Activated CD4-positive, alpha-beta T cell treated with anti-CD3 and anti-CD28 coated beads for 36 hours (primary cell): ENCODE measurements at regions not wholly inside any gene's neighbourhood (a gene's known extent, or its start where the extent isn't known, plus 50 kb on each side); places are given as distances from the start of the nearest gene placed in this dataset.

Experiments
- ATAC-seq: fragments of 200-7000 bp; cut with Tn5 transposase; one replicate; pipeline ENCODE4 v1.10.0; 2021; ENCODE audit warnings: mild to moderate bottlenecking, moderate library complexity
- CTCF ChIA-PET: fragments of 350-600 bp; sonication (Branson Sonifier 250); formaldehyde crosslinking; loops from one replicate; lab custom pipeline; 2021; ENCODE audit warnings: antibody characterized with exemption; lab: Charles Lee
- POLR2A ChIA-PET: fragments of 350-600 bp; sonication (Branson Sonifier 250); formaldehyde crosslinking; loops from one replicate; lab custom pipeline; 2021; ENCODE audit warnings: antibody characterized with exemption, inconsistent platforms; lab: Charles Lee
- DNase-seq: peaks from one replicate; pipeline ENCODE4 v3.0.0-alpha.2; 2020
- H3K27ac Mint-ChIP-seq: one replicate; pipeline ENCODE4 v1.8.0; 2021; ENCODE audit warnings: mixed read lengths
- H3K27me3 Mint-ChIP-seq: one replicate; pipeline ENCODE4 v1.8.0; 2021; ENCODE audit warnings: mixed read lengths
- H3K36me3 Mint-ChIP-seq: one replicate; pipeline ENCODE4 v1.8.0; 2021; ENCODE audit warnings: low read depth, mixed read lengths
- H3K4me1 Mint-ChIP-seq: one replicate; pipeline ENCODE4 v1.8.0; 2021; ENCODE audit warnings: mixed read lengths
- H3K4me3 Mint-ChIP-seq: one replicate; pipeline ENCODE4 v1.8.0; 2021; ENCODE audit warnings: mild to moderate bottlenecking, moderate library complexity, mixed read lengths
- H3K9me3 Mint-ChIP-seq: one replicate; pipeline ENCODE4 v1.8.0; 2021; ENCODE audit warnings: low read depth, mixed read lengths
- intact Hi-C, 2 experiments: fragments of 100-400 bp; cut with DNase I in 1 of 2; cut with micrococcal nuclease in 1 of 2; formaldehyde crosslinking; loops; one replicate each; pipeline versions ENCODE4 v1.14.2 to v1.15.1; 2022 to 2024; cut with DNase I, micrococcal nuclease

DNA sequence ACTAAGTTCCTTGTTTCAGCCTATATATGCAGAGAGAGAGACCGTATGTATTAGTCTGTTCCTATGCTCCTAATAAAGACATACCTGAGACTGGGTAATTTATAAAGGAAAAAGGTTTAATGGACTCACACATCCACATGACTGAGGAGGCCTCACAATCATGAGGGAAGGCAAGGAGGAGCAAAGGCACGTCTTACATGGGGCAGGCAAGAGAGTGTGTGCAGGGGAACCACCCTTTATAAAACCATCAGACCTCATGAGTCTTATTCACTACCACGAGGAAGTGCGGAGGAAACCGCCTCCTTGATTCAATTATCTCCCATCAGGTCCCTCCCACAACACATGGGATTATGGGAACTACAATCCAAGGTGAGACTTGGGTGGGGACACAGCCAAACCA lies 73.8 kb downstream of the TMEM18 start:
- no peak for DNase-seq
- Mint-ChIP-seq H3K27me3 (no peaks in the 10 kb centered on the region), H3K9me3 (no peaks in the 10 kb centered on the region)

DNA sequence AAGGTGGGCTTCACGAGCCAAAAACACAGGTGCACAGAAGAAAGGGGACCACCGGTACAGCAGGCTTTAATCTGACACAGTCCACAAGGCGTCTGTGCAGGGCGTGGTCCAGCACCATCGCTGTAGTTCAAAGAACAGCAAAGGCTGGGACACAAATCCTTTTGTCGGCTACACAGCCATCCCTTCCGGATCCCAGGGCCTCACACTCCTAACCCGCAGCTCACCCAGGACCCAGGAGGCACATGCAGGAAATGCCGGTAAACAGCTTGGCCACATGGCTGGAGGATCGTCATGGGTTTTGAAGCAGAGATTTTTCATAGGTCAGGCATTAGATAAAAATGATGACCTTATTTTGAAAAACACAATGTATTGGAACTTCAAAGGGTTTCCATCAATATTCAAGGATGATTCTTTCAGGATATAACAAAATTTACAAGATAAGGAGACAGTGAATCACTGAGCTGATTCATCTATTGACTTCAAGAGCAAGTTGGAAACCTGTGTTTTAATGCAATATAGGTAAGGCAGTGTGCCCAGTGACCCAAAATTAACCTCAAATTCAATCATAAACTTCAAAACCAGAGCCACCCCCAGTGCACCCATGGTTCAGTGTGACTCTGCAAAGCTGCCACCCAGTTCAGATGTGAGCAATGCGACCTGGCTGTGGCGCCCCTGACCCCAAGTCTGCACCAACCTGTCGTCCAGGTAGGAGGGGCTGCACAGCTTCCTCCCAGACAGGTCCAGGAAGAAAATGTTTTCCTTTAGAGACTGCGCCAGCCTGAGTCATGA lies 74.4 kb downstream of the TMEM18 start:
- Mint-ChIP-seq H3K9me3 (no peaks in the 10 kb centered on the region), H3K4me1 (no peaks in the 10 kb centered on the region), H3K27me3 (no peaks in the 10 kb centered on the region), H3K36me3 (no peaks in the 10 kb centered on the region), H3K4me3 (no peak overlapping the region), H3K27ac (no peak overlapping the region)
- ATAC-seq (peak; percentile 65), DNase-seq (peak; percentile 23)
- ChIA-PET CTCF (no interaction called here), POLR2A (no interaction called here)
- intact Hi-C loops: no loop called here

More for the DNA sequence above, 73.8 kb downstream of the TMEM18 start:
- no peak overlapping the region for H3K27ac Mint-ChIP-seq
- POLR2A ChIA-PET: no interaction called here
- H3K36me3 Mint-ChIP-seq: no peaks in the 10 kb centered on the region
- ATAC-seq: no peak
- intact Hi-C loops: no loop called here
- H3K4me1 Mint-ChIP-seq: no peaks in the 10 kb centered on the region
- H3K4me3 Mint-ChIP-seq: no peak overlapping the region
- CTCF ChIA-PET: no interaction called here

DNA sequence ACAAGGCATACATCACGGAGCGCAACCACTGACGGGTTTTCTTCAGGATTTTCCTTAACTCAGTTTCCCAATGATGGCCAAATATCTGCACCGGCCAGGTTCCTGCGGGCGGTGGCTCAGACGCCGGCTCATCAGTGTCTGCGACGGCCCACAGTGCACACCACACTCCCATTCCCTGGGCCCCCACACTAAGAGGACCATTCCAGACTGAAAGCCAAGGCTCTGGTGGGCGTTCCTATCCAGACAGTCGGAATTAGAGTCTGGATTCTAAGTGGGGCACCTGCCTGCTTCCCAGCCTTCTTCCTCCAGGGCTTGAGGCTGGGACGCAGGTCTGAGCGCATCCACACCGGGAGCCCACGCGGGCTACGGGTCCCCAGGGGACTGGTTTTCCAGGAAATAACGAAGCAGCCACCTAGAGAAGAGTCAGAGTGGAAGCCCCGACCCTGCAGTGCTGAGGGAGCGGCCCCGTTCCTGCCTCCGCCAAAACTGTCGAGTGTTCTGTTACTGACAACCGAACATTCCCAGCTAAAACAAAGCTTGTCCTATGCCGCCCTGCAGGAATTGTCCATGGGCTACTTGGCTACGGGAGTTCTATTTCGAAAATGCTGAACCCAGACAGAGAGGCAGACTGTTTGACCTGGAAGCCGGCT lies 75.3 kb downstream of the TMEM18 start:
- intact Hi-C loops: no loop called here
- H3K4me1 Mint-ChIP-seq: no peaks in the 10 kb centered on the region
- H3K27me3 Mint-ChIP-seq: no peaks in the 10 kb centered on the region
- DNase-seq: no peak
- H3K27ac Mint-ChIP-seq: no peak overlapping the region
- no peaks in the 10 kb centered on the region for H3K9me3 Mint-ChIP-seq
- no peak overlapping the region for H3K4me3 Mint-ChIP-seq
- ChIA-PET POLR2A (no interaction called here), CTCF (no interaction called here)
- ATAC-seq: no peak
- no peaks in the 10 kb centered on the region for H3K36me3 Mint-ChIP-seq

DNA sequence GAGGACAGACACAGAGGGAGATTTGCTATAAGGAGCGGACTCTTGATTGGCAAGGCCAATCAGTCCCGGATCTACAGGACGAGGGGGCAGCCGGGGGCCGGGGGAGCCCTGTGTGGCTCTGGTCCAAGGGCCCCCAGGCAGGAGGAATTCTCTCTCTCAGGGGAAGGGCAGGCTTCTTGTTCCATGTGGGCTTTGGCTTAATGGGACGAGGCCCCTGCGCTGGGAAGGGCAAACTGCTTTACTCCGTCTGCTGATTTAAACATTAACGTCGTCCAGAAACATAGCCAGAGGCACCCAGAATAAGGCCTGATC lies 75.9 kb downstream of the TMEM18 start:
- H3K4me1 Mint-ChIP-seq: no peaks in the 10 kb centered on the region
- H3K27me3 Mint-ChIP-seq: no peaks in the 10 kb centered on the region
- H3K9me3 Mint-ChIP-seq: no peaks in the 10 kb centered on the region
- no peak for ATAC-seq
- ChIA-PET CTCF (no interaction called here), POLR2A (no interaction called here)
- intact Hi-C loops: no loop called here
- H3K36me3 Mint-ChIP-seq: no peaks in the 10 kb centered on the region
- H3K27ac Mint-ChIP-seq: no peak overlapping the region
- H3K4me3 Mint-ChIP-seq: no peak overlapping the region
- DNase-seq: no peak

DNA sequence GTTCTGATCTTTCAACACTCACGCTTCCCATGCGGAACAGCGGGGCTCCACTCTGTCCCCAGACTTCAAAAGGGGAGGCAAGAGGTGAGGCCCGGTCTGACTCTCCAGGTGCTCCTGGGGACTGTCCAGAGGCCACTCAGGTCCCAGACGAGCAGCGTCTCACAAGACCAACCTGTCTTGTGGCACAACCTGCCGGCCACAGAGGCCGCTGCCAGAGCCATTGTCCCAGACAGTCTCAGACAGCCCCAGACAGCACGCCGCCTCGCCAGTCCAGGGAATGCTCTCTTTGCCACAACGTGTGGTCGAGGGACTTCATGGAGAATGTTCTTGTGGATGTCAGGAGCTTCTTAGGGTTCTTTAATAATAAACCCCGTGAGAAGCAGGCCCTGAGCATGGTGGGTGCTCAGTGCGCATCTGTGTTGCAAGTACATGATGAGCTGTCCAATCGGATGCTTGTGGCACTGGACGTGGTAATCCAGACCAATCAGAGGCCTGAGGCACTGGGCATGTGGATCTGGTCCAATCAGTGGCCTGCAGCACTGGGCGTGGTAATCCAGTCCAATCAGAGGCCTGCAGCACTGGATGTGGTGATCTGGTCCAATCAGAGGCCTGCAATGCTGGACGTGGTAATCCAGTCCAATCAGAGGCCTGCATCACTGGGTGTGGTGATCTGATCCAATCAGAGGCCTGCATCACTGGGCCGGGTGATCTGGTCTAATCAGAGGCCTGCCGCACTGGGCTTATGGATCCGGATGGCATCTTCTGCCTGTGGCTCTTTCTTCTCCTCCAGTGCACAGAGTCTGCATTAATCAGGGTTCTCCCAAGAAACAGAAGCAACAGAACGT lies 76.4 kb downstream of the TMEM18 start:
- ChIA-PET POLR2A (no interaction called here), CTCF (no interaction called here)
- no peak for DNase-seq
- H3K4me1 Mint-ChIP-seq: no peaks in the 10 kb centered on the region
- H3K4me3 Mint-ChIP-seq: no peak overlapping the region
- no peaks in the 10 kb centered on the region for H3K27me3 Mint-ChIP-seq
- no peaks in the 10 kb centered on the region for H3K36me3 Mint-ChIP-seq
- peak; percentile 42 for ATAC-seq
- intact Hi-C loops: no loop called here
- H3K9me3 Mint-ChIP-seq: no peaks in the 10 kb centered on the region
- H3K27ac Mint-ChIP-seq: no peak overlapping the region

DNA sequence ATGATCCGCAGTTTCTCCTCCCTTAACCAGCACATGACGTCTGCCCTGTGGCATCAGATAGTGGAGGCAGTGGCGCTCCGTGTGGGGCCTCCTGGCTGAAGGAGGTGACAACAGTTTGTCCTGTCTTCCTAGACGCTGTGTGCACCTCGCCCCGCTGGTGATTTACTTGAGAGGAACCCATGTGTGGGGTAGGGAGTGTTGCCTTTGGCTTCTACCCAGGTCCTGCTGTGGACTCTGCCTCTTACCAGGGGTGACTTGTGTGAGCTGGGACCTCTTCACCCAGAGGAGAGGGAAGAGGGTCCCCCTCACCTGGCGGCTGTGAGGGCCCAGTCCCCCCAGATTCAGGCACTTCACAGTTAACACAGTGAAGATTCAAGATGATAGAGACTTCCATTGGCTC lies 77.6 kb downstream of the TMEM18 start:
- no peaks in the 10 kb centered on the region for H3K27me3 Mint-ChIP-seq
- no peaks in the 10 kb centered on the region for H3K4me1 Mint-ChIP-seq
- H3K27ac Mint-ChIP-seq: no peak overlapping the region
- H3K9me3 Mint-ChIP-seq: no peaks in the 10 kb centered on the region
- DNase-seq (no peak), ATAC-seq (no peak)
- no peaks in the 10 kb centered on the region for H3K36me3 Mint-ChIP-seq
- CTCF ChIA-PET: no interaction called here
- no peak overlapping the region for H3K4me3 Mint-ChIP-seq
- POLR2A ChIA-PET: no interaction called here
- intact Hi-C loops: no loop called here

DNA sequence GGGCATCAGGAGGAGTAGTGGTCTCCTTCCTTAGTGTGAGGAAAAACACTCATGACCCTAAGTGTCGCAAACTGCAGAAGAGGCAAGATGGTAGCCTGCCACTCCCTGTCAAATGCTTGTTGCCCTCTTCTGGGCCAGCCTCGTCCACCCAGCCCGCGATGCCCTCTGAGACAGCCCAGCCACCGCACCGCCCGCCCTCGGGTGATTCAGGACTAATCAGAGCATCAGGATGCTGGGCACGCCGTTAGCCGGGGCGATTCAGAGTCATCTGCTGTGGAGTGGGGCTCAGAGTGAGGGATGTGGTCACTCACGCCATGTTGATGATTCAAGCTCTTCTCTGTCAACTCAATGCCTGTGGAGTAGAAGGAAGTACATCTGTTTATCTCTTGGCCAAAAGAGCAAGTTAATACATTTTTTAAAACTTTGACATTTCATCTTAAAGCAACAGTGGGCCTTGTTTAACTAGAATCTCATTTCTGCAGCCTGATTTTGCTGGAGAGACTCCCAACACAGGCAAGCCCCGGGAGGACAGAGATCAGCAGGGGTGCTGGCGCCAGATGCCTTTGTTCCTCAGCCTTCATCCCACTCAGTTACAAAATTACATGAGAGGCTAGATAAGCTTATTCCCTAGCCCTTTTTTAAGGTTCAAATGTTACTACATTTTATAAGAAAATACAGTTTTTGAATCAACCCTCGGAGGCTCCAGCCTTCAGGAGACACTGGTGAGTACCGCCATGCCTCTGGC lies 79.0 kb downstream of the TMEM18 start:
- Mint-ChIP-seq H3K27me3 (no peaks in the 10 kb centered on the region), H3K36me3 (no peaks in the 10 kb centered on the region), H3K4me1 (no peaks in the 10 kb centered on the region), H3K4me3 (no peak overlapping the region), H3K9me3 (no peaks in the 10 kb centered on the region), H3K27ac (no peak overlapping the region)
- ATAC-seq (no peak), DNase-seq (no peak)
- CTCF ChIA-PET: no interaction called here
- intact Hi-C loops: no loop called here
- POLR2A ChIA-PET: no interaction called here

DNA sequence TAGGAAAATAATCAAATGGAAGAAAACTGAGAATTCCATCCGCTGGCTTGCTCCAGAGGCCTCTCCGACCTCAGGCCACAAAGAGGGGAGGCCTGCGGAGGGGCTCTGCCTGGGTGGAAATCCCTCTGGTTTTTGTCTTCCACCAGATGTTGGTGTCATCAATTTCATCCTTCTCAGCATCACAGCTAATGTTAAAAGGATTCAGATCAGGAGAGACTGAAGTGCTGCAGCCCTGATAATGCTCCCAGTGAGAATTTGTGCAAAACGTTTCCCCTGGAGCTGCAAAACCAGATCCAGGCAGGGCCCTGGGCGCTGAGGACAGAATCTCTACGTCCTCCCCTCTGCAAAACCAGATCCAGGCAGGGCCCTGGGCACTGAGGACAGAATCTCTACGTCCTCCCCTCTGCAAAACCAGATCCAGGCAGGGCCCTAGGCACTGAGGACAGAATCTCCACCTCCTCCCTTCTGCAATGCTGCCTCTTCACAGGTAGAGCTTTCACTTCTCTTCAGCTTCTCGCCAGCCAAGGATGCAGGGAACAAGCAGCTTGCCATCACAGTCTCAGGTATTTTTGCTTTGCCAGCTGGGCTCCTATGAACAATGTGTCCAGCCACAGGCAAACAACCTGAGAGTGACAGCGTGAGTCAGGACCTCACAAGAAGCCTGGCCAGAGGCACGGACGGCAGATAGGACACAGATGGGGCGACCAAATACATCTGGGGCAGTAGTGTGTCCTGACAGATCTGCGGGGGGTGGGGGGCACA lies 81.2 kb downstream of the TMEM18 start:
- intact Hi-C loops: no loop called here
- Mint-ChIP-seq H3K4me1 (no peaks in the 10 kb centered on the region), H3K4me3 (no peak overlapping the region), H3K27me3 (no peaks in the 10 kb centered on the region), H3K27ac (no peak overlapping the region), H3K9me3 (no peaks in the 10 kb centered on the region), H3K36me3 (no peaks in the 10 kb centered on the region)
- ChIA-PET CTCF (no interaction called here), POLR2A (no interaction called here)
- ATAC-seq: no peak
- DNase-seq: no peak

DNA sequence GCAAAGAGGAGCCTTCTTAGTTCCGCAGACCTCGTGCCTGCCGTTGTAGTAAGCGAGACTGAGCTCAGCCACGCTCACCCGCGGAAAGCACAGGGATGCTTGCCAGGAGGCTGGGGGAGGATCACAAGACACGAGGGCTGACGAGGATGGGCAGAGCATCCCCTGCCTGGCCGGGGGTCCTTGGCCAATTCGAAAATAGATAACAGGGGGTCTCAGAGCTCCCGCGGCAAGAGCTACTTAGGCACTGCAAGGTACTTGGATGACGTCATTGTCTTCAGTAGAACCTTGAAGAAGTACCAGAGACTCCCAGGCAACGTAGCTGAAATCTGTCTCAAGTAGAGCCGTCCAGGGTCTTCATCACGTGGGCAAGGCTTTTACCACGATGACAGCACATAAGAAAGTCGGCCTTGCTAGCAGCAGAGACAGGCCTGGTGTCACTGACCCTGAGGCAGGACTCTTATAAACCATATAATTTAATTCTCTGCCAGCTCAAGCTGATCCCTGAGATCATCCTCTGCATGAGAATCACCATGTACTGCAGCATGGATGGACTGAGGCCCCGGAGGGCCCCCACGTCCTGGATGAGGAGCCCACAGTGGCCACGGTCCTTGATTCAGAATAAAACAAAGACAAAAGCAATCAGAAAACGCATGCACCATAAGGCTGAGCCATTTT lies 81.9 kb downstream of the TMEM18 start:
- Mint-ChIP-seq H3K4me1 (no peaks in the 10 kb centered on the region), H3K36me3 (no peaks in the 10 kb centered on the region), H3K27ac (no peak overlapping the region), H3K4me3 (no peak overlapping the region), H3K27me3 (no peaks in the 10 kb centered on the region), H3K9me3 (no peaks in the 10 kb centered on the region)
- POLR2A ChIA-PET: no interaction called here
- DNase-seq (no peak), ATAC-seq (no peak)
- intact Hi-C loops: no loop called here
- CTCF ChIA-PET: no interaction called here

DNA sequence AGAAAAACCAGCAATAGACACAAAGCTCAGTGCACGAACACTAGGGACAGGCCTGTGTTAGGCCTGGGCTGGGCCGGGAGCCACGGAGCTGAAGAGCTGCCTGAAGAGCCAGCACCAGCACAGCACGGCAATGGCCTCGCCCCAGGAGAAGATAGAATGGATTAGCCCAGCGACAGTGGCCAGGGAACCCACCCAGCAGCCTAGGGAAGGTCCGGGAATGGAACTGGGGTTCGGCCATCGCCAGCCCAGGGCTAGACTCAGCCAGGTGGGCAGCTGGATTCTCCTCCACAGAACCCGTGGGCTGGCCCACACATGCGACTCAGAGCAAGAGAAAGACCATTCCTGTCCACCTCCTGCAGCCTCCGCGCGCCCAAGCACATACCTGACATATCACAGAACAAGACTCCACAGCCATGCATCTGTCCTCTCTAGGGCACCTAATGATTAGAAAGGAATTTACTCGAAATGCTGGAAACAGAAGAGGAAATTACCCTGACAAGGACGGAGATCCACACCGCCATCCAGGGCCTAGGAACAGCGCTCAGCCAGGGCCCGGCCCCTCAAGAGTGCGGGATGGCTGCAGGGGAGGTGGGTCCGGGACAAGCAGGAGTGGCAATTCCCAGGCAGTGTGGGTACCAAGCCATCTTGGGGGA lies 82.8 kb downstream of the TMEM18 start:
- Mint-ChIP-seq H3K36me3 (no peaks in the 10 kb centered on the region), H3K27me3 (no peaks in the 10 kb centered on the region), H3K4me1 (no peaks in the 10 kb centered on the region), H3K27ac (no peak overlapping the region), H3K4me3 (no peak overlapping the region), H3K9me3 (no peaks in the 10 kb centered on the region)
- DNase-seq (no peak), ATAC-seq (no peak)
- CTCF ChIA-PET: no interaction called here
- POLR2A ChIA-PET: no interaction called here
- intact Hi-C loops: no loop called here
